ENCODE measurements at regions not wholly inside any gene's neighbourhood (a gene's known extent, or its start where the extent isn't known, plus 50 kb on each side); places are given as distances from the start of the nearest gene placed in this dataset.

DNA sequence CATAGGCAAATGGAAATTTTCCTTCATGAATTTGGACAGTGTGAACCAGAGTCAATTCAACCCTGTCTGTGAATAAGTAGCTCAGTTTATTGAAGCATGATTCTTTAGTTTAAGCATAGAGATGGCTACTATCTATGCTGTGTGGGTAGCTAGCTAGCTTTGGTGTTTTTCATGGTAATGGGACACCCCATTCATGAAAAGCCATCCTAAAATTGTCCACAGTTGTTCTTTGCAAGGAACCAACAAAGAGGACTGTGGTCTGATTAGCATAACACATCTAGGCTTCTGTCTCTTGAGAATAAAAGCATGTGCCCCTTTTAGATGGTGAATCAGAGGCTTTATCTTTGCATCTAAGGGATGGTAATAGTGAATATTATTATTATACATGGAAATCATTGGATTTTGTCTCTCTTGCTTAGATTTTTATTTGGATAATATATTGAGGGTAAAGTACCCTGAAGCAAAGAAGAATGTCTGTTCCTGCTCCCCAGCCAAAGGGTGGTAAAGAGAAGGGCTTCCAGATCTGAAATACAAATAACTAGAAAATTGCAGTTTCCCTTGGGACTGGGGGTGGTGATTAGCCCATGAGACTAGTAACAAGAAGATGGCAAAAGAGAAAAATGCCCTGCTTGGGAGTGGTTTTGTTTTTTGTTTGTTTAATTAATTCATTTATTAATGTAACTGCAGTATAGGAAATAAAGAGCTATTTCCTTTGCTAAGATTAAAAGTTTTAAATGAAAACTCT lies 624.2 kb upstream of the ZNF608 start:
- DNase-seq = no peak

DNA sequence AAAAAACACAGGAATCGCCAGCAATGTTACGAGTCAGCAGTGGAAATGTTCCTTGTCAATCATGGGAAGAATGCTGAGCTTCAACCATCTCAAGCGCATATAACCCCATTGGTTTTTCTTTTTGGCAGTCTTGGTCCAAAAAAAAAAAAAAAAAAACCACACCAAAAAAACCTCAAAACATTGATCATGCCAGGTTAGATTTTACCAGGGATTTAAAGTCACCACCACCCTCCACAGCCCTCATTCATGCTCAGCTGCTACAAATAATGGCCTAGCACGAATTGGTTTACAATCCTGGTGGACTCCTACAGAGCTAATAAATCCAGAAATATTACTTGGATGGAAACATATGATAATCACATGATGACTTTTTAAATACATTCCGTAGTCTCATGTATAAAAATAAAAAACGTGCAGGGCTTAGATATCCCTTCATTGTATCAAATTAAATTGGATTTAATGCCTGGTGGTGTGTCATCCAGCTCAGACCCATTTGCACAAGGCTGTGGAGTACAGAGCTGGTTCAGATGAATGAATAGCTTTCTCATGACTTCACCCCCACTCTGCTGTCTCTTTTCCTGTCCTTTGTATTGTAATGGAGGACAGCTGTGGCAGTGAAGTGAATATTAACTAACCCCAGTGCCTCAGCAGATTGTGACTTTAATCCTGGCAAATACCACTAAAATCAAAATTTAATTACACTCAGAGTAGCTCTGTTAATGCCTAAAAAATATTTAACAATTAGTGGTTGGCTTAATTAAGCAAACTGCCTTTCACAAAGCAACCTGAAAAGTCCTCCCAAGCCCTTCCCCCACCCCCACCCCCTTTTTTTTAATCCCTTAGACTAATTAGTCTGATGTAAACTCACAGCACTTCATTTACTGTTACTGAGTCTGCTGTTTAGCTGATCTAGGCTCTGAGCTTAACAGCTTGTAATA lies 626.5 kb upstream of the ZNF608 start:
- DNase-seq = peak in 21 of 51 donors; percentile 1 to 60 (median 16)

DNA sequence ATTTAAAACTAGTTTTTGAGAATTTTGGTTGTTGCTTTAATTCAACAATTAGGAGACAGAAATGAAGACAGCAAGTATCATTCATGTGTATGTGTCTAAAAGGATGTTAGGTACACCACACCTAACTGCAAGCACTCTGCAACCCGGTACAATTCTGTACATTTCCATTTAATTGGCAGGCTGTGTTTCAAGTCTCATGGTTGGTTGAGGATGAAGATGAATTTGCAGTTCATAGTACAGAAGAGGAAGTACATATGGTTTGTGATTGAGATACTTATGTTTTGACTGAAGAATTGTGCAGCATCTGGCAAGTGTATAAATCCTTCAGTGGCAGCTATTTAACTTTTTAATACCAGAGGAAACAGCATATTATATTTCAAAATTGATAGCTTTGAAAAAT lies 628.7 kb upstream of the ZNF608 start:
- no peak for DNase-seq

DNA sequence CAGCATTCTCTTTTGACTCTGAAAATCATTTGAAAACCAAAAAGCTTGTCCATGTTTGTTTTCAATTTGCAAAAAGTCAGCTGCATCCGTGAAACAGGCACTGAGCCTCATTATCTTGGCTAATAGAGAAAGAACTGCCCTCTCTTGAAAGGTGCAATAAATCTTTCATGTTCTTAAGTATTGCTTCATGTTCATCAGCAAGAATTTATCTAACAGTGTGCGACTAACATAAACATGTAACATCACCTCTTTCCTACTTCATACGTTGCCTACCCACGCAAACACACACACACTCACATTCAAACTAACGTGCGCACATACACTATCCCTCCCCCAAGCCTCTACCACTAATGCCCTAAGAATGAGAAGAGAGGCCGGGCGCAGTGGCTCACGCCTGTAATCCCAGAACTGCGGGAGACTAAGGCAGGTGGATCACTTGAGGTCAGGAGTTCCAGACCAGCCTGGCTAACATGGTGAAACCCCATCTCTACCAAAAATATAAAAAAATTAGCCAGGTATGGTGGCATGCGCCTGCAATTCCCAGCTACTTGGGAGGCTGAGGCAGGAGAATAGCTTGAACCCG lies 629.7 kb upstream of the ZNF608 start:
- DNase-seq = no peak

DNA sequence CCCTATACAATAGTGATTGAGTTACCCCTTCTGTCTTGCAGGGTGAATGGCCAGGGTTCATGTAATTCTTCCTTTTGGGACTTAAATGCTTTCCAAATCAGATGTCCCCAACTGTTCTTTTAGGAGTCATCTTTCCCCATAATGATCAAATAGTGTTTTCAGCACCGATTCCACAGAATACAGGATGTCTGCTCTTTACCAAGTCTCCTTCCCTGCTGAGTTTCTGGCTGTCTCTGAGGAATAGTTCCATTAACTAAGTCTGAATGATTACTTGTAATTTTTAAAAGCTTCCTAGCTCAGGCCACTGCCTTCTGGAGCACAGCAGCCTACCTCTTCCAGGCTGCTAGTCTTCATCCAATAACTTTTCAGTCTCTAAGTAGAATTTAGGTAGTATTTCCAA lies 630.7 kb upstream of the ZNF608 start:
- no peak for DNase-seq

DNA sequence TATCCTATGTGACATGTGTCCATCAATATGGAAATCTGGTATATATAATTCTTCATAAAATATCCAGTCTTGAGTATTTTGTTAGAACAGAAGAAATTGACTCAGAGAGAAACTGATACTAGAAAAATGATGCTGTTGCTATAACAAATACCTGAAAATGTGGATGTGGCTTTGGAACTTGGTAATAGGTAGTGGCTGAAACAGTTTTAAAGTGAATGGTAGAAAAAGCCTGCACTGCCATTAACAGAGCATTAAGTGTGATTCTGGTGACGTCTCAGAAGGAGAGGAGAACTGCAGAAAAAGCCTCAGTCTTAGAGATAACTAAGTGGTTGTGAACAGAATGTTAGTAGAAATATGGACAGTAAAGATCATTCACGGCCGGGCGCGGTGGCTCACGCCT lies 634.9 kb upstream of the ZNF608 start:
- DNase-seq = no peak

DNA sequence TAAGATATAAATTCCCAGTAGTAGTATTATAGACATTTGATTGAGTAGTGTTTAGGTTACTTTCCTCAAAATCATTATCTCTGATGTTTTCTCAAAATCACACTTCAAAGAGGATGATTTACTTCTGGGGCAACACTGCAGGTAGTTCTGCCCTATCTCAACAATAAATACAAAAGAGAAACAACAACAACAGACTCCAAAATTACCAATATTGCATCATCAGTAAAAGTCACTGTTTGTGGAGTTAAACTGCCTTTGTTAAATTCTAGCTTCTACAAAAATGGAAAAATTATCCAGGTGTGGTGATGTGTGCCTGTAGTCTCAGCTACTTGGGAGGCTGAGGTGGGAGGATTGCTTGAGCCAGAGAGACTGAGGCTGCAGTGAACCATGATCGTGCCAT lies 637.6 kb upstream of the ZNF608 start:
- DNase-seq = no peak

DNA sequence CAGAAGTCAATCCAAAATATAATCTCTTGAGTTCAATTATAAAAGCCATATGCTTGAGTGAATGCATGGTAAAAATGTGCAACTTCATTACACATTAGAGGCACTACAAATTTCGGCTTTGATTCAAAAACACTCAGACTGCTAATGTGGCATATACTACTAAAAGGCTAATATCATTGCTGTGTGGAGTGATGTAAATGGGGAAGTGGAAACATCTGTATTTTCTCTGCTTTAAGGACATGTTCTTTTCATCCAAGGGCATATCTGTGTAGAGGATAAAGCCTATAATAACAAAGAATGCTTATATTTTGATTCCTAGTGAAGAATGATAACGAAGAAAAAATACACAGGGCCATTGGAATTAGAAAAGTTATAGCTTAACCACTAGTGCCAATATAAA lies 643.9 kb upstream of the ZNF608 start:
- no peak for DNase-seq

DNA sequence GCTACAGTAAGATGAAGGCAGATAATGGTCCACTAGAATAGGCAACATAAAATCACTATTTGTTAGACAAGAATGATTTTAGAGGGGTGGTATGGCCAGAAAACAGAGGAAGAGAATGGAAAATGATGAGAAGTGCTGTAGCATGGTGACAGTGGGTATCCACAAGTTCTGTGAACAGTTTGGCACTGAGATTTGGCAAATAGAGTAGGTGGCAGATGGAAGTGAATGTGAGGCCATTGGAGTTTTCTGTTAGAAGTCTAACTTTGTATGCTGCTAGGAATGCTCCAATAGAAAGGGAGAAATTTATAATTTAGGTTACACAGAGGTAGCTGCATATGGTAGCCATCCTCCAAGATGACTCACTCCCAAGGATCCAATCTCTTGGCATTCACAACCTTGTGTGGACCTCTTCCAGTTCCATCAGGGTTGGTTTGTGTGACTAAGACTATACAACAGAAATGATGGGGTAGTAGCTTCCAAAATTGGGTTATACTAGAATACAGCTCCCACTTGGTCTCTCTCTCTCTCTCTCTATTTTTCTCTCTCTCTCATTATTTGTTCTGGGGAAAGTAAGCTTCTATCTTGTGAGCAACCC lies 646.9 kb upstream of the ZNF608 start:
- no peak for DNase-seq

DNA sequence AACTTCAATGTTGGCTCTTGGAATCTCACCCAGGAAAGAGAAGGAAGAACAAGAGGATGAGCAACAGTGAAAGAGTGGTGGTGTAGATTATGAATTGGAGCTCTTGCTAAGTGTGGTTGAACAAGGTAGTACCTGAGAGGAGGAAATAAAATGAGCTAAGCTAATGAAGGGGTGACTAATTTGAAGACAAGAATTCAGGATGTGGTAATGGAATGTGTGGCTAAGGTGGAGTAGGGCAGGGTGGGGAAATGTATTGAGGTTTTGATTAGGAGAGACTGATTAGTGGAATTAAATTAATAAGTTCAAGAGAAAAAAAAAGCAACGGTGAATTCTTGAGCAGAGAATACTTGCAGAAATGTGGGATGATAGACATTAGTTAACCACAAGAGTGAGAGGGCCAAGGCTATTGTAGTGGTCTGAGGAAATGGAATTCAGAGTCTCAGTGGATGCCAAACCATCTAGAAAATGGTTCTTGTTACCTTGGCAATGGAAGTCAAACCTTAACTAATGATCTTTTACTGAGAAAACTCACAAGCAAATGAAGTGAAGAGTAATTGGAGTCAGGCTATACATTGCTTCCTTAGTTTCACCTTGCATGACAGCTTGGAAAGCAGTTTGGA lies 648.3 kb upstream of the ZNF608 start:
- DNase-seq = no peak

DNA sequence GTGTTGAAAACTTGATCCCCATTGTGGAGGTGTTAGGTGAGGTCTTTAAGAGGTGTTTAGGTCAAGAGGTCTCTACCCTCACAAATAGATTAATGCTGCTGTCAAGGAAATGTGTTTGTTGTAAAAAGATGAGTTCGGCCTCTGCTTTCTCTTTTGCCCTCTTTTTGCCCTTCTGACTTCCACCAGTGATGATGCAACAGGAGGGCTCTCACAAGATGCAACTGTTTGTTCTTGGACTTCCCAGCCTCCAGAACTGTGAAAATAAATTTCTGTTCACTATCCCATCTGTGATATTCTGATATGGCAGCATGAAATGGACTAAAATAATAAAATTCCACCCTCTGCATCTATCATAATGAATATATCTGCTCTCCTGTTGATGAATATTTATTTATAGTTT lies 650.0 kb upstream of the ZNF608 start:
- no peak for DNase-seq

DNA sequence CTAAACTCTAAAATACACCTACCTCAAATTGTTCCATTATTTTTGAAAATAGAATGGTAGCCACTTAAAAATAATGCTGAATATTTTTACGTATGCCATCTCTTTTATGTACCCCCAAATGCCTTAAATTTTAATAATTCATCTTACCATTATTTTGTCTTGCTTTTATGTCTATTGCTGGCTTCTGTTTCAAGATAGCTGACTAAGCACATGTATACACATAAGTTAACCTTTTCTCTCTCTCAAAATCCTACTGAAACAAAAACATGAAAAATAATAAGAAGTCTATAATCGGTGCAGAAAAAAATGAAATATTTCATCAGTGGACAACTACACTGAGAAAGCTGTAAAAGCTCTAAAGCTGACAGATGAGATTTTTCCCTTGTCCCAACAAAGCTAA lies 652.0 kb upstream of the ZNF608 start:
- DNase-seq = no peak

DNA sequence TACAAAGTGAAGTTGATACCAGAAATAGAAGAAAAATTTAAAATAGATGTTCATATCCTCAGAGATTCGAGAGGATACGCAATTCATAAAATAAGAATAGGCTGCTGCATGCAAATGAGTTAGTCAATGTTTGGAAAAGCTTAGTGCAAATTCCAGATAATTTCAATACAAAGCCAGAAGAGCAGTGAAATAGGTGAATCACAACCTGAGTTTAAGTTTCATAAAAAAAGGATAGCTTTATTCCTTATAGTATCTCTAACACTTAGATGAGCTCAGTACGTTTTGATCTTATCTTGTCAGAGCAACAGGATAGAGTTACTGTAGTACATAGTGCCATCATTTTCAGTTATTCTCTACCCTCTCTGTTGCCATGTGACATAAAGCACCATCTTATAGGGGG lies 653.4 kb upstream of the ZNF608 start:
- no peak for DNase-seq

DNA sequence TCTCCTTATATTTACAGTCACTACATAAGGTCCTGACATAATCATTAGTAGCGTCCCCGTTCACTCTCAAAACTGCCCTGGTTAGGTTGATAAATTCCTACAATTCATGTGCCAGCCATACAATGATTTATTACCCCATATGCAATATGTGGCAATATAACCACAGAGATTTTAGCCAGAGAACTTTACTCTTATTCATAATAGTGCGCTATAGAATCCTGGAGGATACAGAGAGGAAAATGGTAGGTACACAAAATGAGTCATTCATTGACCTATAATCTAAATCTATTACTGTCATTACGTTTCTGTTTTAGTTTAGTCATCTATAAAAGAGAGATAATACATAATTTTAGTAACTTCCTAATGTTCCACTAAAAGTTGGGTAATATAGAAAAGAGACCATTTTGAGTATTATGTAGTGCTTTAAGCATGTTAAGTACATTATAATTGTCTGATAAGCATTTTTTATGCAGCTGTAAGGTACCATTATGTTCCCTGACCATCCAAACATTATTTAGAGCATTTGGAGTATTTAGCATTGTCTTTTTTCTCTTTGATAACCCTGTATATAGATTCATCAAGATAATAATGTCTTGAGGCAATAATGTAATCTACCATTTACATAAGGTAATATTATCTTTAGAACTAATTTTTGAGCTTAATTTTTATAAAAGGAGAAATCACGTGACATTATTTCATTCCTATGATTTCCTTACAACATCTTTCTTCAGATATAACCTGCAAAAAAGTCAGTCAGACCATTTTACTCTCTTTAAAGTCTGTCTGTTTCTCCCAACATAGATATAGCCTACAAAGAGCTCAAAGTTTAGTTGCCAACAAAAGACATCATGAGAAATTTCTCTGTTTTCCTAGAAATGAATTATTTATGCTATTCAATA lies 655.5 kb upstream of the ZNF608 start:
- DNase-seq = no peak

DNA sequence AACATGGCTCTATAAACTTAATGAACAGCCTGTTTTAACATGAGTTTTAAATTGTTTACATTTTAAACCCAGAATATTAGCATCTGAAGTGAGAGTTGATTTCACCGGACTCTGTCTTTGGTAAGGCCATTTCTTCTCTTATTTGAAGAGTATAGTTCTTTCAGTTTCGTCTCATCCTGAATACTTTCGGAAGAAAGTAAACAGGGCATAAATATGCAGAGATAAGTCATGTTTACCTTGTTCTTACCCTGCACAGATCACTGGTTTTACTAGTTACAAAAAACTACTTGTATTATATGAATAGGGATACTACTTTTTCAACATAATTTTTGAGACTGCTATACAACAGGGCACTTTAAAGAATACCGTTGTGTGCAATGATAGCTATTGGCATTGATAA lies 656.3 kb upstream of the ZNF608 start:
- DNase-seq = no peak

DNA sequence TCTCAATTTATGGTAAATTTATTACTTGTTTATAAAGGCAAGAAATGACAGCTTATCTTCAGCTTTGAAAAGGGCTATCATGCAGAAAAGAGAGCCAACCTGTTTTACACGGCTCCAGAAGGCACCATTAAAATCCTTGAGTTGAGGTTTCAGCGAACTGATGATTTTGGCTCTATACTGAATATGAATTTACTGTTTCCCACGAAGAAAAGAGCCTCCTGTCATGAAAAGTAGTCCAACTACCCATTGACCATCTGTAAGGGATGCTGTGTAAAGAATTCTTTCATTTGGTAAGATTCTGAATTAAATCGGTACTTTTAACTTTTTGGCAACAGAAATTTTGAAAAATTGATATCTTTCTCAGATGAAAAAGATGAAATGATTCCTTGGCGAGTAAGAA lies 657.6 kb upstream of the ZNF608 start:
- DNase-seq = no peak

DNA sequence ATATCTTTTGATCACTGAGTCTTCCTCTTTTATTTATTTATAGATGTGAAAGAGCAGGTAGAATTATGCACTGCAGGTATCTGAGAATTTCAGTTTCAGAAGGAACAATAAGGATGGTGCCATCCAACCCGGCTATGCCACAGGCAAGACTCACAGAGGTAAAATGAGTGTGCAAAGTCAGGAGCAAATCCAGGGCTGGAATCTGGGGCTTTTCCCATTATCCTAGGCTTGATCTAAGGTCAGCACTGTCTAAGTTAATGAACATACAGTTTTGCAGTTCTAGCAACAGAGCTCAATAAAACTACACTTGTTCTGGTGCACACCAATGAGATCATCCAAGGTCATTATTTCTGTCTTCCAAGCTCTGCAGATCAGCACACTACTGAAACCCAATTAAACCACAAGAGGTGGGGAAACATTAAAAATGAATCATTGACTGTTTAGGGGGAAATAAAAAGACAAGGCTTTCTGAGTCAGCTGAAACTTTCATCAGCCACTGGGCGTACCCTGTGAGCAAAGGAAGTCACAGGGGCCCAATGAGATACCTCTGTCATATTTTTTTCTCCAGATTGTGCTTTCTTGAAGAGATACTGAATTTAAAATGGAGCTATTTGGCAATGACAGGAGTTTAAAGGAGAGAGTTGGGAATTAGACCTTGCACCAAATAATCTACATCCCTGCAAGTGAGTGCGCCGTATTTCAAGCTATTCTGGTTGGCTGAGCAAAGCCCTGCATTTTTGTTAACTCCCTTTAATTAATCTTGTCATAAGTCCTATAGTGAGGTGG lies 662.2 kb upstream of the ZNF608 start:
- DNase-seq = peak in 2 of 51 donors; percentile 6 to 49

DNA sequence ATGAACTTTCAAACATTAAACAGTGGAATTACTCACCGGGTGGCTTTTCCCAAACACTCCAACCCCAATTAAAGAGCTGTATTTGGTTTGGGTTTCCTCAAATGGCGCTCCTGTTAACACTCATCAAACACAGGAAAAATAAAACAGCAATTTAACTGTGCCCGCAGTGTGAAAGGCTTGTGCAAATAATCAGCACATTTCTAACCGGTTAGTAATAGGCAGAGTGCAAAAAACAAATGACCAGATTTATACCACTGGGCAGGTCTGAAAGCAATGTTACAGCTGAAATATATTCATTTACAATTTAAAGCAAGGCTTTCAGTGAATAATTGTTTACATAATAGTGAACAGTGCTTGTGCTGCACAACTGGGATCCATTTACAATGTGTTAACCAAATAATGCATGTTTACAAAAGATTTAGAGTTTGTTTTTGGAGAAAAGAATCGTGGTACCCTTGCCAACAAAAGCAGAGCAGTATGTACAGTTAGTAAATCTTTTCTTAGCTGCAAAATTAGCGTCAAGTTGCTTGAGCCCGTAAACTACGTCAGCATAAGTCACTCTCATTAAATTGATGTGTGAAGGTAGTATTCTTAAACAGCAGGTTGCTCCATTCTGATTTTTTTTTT lies 662.9 kb upstream of the ZNF608 start:
- DNase-seq = peak in 1 of 51 donors; percentile 48

DNA sequence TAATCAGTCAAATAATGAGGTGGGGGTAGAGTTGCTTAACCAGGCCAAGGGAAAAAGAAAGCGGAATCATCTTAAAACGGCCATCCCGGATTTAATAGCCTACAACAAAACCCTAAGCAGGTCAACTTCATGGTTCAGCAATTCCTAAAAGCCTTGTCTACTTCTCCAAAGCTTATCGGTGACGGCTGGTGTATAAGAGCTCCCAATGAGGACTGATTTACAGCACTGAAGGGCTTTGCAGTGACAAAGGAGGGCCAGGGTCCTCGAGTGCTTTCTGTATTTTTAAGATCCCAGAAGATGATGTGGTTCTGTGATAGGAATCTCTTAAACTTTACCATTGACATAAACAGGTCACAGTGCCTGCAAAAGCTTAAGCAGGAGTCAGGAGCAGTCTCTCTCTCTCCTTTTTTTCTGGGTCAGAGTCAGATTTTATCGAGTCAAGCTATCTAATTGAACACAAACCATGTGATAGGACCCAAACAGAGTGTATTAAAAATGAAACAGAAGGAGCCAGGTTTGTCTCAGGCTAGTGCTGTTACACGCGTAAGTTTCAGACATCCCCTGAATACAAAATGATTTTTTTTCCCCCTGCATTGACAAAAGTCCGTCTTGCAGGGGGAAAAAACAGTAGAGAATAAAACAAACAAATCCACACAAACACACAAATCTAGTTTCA lies 663.6 kb upstream of the ZNF608 start:
- peak in 3 of 51 donors; percentile 21 to 65 (median 44) for DNase-seq
